ENCODE measurements at regions not wholly inside any gene's neighbourhood (a gene's known extent, or its start where the extent isn't known, plus 50 kb on each side); places are given as distances from the start of the nearest gene placed in this dataset.

GRCh38 chr22:23522623-23523251 lies 57.4 kb downstream of the IGLL1 start:
- Mint-ChIP-seq H3K36me3 (ENCODE audit: low read depth) (no peaks in the 10 kb centered on the region), H3K4me3 (no peak overlapping the region), H3K4me1 (ENCODE audit: low read depth) (peaks cover 6% of the 10 kb centered on the region), H3K27me3 (ENCODE audit: low read depth) (peaks cover 21% of the 10 kb centered on the region), H3K9me3 (ENCODE audit: insufficient read depth) (no peaks in the 10 kb centered on the region), H3K27ac (no peak overlapping the region)
- DNase-seq (no peak), ATAC-seq (no peak)
- CTCF ChIA-PET: no interaction called here
- POLR2A ChIA-PET: no interaction called here

GRCh38 chr22:23521441-23522113 lies 58.5 kb downstream of the IGLL1 start:
- CTCF ChIA-PET: no interaction called here
- peak; percentile 83 for DNase-seq
- Mint-ChIP-seq H3K4me1 (ENCODE audit: low read depth) (peaks cover 6% of the 10 kb centered on the region), H3K27me3 (ENCODE audit: low read depth) (peaks cover 21% of the 10 kb centered on the region), H3K4me3 (peak overlapping the region; percentile 45), H3K36me3 (ENCODE audit: low read depth) (no peaks in the 10 kb centered on the region), H3K27ac (no peak overlapping the region), H3K9me3 (ENCODE audit: insufficient read depth) (no peaks in the 10 kb centered on the region)
- peak; percentile 92 for ATAC-seq
- POLR2A ChIA-PET: no interaction called here

GRCh38 chr22:23520863-23521440 lies 59.1 kb downstream of the IGLL1 start:
- no peaks in the 10 kb centered on the region for H3K36me3 Mint-ChIP-seq (ENCODE audit: low read depth)
- H3K27me3 Mint-ChIP-seq (ENCODE audit: low read depth): peaks cover 21% of the 10 kb centered on the region
- CTCF ChIA-PET: no interaction called here
- ATAC-seq (no peak), DNase-seq (no peak)
- POLR2A ChIA-PET: no interaction called here
- peaks cover 6% of the 10 kb centered on the region for H3K4me1 Mint-ChIP-seq (ENCODE audit: low read depth)
- H3K9me3 Mint-ChIP-seq (ENCODE audit: insufficient read depth): no peaks in the 10 kb centered on the region
- peak overlapping the region; percentile 45 for H3K4me3 Mint-ChIP-seq
- peak overlapping the region; percentile 44 for H3K27ac Mint-ChIP-seq

GRCh38 chr22:23519442-23520157 lies 60.5 kb downstream of the IGLL1 start:
- Mint-ChIP-seq H3K4me1 (ENCODE audit: low read depth) (peaks cover 6% of the 10 kb centered on the region), H3K36me3 (ENCODE audit: low read depth) (no peaks in the 10 kb centered on the region), H3K9me3 (ENCODE audit: insufficient read depth) (no peaks in the 10 kb centered on the region), H3K27ac (no peak overlapping the region), H3K4me3 (no peak overlapping the region), H3K27me3 (ENCODE audit: low read depth) (peaks cover 19% of the 10 kb centered on the region)
- ATAC-seq (no peak), DNase-seq (no peak)
- CTCF ChIA-PET: no interaction called here
- POLR2A ChIA-PET: no interaction called here

GRCh38 chr22:23518376-23519187 lies 61.5 kb downstream of the IGLL1 start:
- H3K9me3 Mint-ChIP-seq (ENCODE audit: insufficient read depth): no peaks in the 10 kb centered on the region
- CTCF ChIA-PET: no interaction called here
- H3K27ac Mint-ChIP-seq: no peak overlapping the region
- ATAC-seq (no peak), DNase-seq (no peak)
- POLR2A ChIA-PET: no interaction called here
- H3K36me3 Mint-ChIP-seq (ENCODE audit: low read depth): no peaks in the 10 kb centered on the region
- peaks cover 6% of the 10 kb centered on the region for H3K4me1 Mint-ChIP-seq (ENCODE audit: low read depth)
- peaks cover 15% of the 10 kb centered on the region for H3K27me3 Mint-ChIP-seq (ENCODE audit: low read depth)
- H3K4me3 Mint-ChIP-seq: no peak overlapping the region

- Mint-ChIP-seq H3K27ac (no peak overlapping the region), H3K36me3 (ENCODE audit: low read depth) (no peaks in the 10 kb centered on the region), H3K4me1 (ENCODE audit: low read depth) (peaks cover 3% of the 10 kb centered on the region), H3K4me3 (no peak overlapping the region), H3K9me3 (ENCODE audit: insufficient read depth) (no peaks in the 10 kb centered on the region), H3K27me3 (ENCODE audit: low read depth) (peaks cover 10% of the 10 kb centered on the region)
- POLR2A ChIA-PET: no interaction called here
- DNase-seq (no peak), ATAC-seq (no peak)
- CTCF ChIA-PET: no interaction called here
These were observed 62.2 kb downstream of the IGLL1 start for GRCh38 chr22:23517804-23518375.

GRCh38 chr22:23516304-23516703 lies 63.8 kb downstream of the IGLL1 start:
- ChIA-PET CTCF (no interaction called here), POLR2A (no interaction called here)
- ATAC-seq (no peak), DNase-seq (no peak)
- no peaks in the 10 kb centered on the region for H3K36me3 Mint-ChIP-seq (ENCODE audit: low read depth)
- H3K27me3 Mint-ChIP-seq (ENCODE audit: low read depth): peaks cover 7% of the 10 kb centered on the region
- H3K27ac Mint-ChIP-seq: no peak overlapping the region
- H3K9me3 Mint-ChIP-seq (ENCODE audit: insufficient read depth): no peaks in the 10 kb centered on the region
- H3K4me1 Mint-ChIP-seq (ENCODE audit: low read depth): peaks cover 3% of the 10 kb centered on the region
- H3K4me3 Mint-ChIP-seq: no peak overlapping the region

- Mint-ChIP-seq H3K4me1 (ENCODE audit: low read depth) (no peaks in the 10 kb centered on the region), H3K9me3 (ENCODE audit: insufficient read depth) (no peaks in the 10 kb centered on the region), H3K27ac (no peak overlapping the region), H3K36me3 (ENCODE audit: low read depth) (no peaks in the 10 kb centered on the region), H3K4me3 (no peak overlapping the region), H3K27me3 (ENCODE audit: low read depth) (peaks cover 7% of the 10 kb centered on the region)
- DNase-seq (no peak), ATAC-seq (no peak)
- ChIA-PET POLR2A (no interaction called here), CTCF (no interaction called here)
These were observed 65.6 kb downstream of the IGLL1 start for GRCh38 chr22:23514322-23515038.

GRCh38 chr22:23513705-23514104 lies 66.4 kb downstream of the IGLL1 start:
- H3K27ac Mint-ChIP-seq: no peak overlapping the region
- no peaks in the 10 kb centered on the region for H3K4me1 Mint-ChIP-seq (ENCODE audit: low read depth)
- H3K9me3 Mint-ChIP-seq (ENCODE audit: insufficient read depth): no peaks in the 10 kb centered on the region
- POLR2A ChIA-PET: no interaction called here
- H3K4me3 Mint-ChIP-seq: no peak overlapping the region
- ATAC-seq (no peak), DNase-seq (no peak)
- CTCF ChIA-PET: no interaction called here
- H3K36me3 Mint-ChIP-seq (ENCODE audit: low read depth): no peaks in the 10 kb centered on the region
- H3K27me3 Mint-ChIP-seq (ENCODE audit: low read depth): peaks cover 9% of the 10 kb centered on the region

- Mint-ChIP-seq H3K27me3 (ENCODE audit: low read depth) (peaks cover 9% of the 10 kb centered on the region), H3K4me3 (no peak overlapping the region), H3K9me3 (ENCODE audit: insufficient read depth) (no peaks in the 10 kb centered on the region), H3K27ac (no peak overlapping the region), H3K4me1 (ENCODE audit: low read depth) (no peaks in the 10 kb centered on the region), H3K36me3 (ENCODE audit: low read depth) (no peaks in the 10 kb centered on the region)
- no peak for DNase-seq
- CTCF ChIA-PET: no interaction called here
- POLR2A ChIA-PET: no interaction called here
- ATAC-seq: no peak
These were observed 67.0 kb downstream of the IGLL1 start for GRCh38 chr22:23513133-23513532.

GRCh38 chr22:23512721-23513120 lies 67.4 kb downstream of the IGLL1 start:
- Mint-ChIP-seq H3K27me3 (ENCODE audit: low read depth) (peaks cover 6% of the 10 kb centered on the region), H3K27ac (no peak overlapping the region), H3K36me3 (ENCODE audit: low read depth) (no peaks in the 10 kb centered on the region), H3K4me3 (no peak overlapping the region), H3K4me1 (ENCODE audit: low read depth) (no peaks in the 10 kb centered on the region), H3K9me3 (ENCODE audit: insufficient read depth) (no peaks in the 10 kb centered on the region)
- ATAC-seq: no peak
- DNase-seq: no peak
- CTCF ChIA-PET: no interaction called here
- POLR2A ChIA-PET: no interaction called here

All from activated CD8-positive, alpha-beta T cell treated with anti-CD3 and anti-CD28 coated beads, Interleukin-2, amount 10 ng/mL, durations not matched to agents 7 days and 5 days (primary cell).